NCI-H1436 treated with DMSO at 0.1 percent for 48 hours (cell line): ENCODE measurements at regions not wholly inside any gene's neighbourhood (a gene's known extent, or its start where the extent isn't known, plus 50 kb on each side); places are given as distances from the start of the nearest gene placed in this dataset.

Experiments used
- DNase-seq: peaks from one replicate; lab custom pipeline; 2025; lab: John Stamatoyannopoulos, UW

DNA sequence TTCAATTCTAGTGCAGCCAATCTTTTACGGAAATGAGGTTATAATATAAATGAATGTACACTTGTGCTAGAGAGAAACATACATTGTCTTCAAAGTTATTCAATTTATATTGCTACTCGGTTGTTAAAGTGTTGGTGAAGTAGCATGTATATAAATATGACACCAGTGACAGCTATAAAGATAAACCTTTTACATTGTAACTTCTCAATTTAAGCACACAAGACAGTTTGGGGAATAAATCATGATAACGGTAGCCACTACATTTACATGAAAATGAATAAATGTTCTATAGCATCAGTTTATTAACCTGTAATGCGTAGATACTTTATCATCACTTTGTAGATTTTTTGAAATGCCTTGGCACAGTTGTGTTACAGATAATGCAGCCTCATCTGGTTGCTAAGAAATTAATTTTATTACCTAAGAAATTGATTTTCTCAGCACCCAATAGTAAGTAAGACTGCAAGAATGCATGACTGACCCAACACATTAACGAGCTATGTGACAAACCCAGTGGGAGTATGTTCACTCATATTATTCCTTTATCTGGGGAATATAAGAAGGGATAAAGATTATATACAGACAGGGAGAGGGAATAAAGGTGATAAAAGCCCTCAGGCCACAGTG, 283.9 kb upstream of the NPVF start:
- DNase-seq = no peak

DNA sequence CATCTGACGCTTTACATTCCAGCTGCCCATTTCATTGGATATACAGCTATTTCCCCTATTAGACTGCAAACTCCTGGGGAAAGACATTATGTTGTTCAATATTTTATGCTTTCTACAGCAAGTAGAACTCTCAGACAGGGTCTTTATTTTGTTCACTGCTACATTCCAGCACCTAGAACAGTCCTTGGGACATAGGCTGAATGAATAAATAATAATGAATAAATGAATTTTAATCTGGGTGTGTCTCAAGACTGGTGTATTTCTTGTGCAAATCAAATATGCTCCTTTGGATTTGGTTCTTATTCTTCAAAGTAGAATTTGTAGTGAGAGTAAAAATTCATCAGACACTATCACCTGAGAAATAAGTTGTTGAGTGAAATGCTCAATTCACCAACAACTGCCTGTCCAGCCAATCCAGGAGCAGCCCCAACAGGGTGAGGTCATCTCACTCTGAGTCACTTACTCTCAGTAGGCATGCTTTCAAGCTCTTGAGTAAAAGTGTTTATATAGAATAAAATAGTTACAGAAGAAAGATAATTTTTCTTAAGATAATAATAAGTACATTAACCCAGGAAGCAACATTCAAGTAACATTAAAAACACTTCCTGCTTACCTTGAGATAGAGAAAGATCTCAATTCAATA, 287.5 kb upstream of the NPVF start:
- DNase-seq = no peak

DNA sequence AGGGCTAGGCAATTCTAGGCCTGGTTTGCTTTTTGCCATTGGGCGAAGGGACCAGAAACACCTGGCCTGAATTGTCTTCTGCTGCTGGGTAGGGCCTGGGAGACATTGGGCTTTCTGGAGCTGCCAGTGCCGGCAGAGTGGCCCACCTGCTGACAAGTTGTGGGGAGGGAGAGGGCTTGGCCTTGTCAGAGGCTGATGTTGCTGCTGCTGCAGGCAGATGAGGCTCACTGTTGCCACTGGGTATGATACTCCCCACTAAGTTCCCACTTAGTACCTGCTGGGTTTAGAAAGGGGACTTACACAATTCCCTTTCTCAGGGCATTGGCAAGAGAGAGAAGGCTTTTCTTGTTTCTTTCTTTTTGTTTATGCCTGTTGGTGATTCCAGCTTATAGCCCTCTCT, 289.6 kb upstream of the NPVF start:
- no peak for DNase-seq

DNA sequence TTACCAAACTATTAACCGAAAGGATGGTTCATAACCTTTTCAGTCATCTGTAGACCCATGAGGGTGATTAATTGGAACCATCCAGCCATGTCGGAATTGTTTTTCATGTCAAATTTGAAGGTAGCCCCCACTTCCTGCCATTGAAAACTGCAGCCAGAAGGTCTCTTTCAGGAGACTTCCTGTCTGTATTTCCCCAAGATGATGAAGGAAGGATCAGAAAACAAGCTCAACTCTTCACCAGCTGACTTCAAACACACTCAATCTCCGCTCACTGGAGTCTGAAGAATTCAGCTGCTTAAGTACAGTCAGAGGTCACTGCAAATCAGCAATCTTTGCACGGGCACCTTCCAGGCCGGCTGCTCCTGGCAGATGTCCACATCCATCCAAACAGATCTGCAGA, 291.7 kb upstream of the NPVF start:
- DNase-seq = no peak

DNA sequence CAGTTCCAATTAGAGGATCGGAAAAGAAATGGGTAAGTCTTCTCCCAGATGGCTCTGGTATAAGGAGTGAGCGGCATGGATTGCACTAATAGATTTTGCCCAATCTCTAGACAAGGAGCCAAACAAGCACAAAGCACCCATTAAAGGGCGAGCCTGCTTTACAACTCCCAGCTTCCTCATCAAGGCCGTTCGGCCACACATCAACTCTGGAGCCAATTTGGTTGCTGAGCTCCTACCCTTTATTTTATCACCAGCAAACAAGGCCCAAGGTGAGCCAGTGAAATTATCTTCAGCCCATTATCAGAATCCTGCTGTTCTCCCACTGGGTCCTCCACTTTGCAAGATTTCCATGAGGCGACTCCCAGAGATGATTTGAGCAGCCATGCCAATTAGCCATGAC, 292.2 kb upstream of the NPVF start:
- DNase-seq = no peak

DNA sequence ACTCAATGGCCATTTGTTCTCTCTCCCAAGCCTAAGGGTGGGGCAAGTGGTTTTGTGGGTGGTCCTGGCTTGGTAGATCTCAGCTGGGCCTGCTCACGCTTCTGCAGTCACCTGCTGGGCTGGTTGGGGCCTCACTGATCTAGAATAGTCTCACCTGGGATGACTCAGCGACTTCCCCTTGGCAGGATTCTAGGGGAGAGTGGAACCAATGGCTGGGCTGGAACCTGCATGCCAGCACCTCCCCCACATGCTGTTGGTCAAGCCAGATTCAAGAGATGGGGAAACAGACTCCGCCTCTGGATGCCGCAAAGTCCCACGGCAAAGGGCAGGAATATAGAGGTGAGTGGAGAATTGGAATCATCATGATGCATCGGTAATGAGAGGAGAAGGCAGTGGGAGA, 292.9 kb upstream of the NPVF start:
- DNase-seq = no peak

DNA sequence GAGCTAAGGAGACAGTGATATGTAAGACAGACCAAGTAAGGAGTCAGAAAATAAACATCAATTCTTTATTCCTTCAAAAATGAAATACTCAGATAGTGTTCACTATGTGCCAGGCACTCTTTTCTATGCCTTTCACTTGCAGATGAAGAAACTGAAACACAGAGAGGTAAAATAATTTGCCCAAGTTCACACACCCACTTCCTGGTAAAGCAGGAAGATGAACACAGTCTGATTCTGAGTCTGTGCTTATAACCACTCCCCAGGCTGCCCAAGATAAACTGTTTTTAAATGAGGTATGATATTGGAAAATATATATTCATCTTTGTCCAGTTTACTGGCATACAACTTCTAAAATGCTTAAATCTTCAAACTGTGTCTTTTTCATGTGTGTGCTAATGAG, 294.4 kb upstream of the NPVF start:
- no peak for DNase-seq

DNA sequence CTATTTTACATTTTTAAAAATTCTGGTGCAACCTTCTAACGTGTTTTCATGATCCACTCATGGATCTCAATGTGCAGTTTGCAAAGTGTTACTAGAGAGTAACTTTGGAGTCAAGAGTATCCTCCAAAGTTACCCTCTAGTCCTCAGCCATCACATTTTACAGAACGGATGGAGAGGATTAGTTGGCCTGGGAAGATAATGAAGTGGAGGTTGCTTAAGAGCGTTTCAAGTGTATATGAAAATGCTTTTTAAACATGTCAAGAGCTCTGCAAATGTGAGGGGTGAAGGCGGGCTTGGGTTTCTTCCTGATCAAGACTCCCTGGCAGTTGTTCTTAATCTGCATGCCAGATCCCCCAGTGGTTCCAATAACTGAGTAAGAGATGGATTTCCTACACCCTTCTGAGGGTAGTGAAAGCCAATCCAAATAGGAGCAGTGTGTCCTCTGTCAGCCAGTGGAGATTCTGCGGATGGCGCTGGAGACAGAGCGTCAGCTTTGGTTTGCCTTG, 299.4 kb upstream of the NPVF start:
- no peak for DNase-seq

DNA sequence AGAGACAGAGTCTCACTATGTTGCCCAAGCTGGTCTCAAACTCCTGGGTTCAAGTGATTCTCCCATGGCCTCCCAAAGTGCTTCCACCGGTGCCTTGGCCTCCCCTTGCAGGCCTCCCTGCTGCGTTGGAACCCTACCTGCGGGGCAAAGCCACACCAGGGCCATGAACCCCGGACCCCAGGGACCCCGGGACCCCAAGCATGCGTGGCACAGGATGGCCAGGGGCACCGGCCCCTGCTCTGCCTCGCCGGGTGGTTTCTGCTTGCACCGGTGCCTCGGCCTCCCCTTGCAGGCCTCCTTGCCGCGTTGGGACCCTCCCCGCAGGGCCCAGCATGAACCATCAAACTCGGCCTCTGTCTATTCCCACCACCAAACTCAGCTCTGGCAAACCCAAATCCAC, 301.0 kb upstream of the NPVF start:
- no peak for DNase-seq

DNA sequence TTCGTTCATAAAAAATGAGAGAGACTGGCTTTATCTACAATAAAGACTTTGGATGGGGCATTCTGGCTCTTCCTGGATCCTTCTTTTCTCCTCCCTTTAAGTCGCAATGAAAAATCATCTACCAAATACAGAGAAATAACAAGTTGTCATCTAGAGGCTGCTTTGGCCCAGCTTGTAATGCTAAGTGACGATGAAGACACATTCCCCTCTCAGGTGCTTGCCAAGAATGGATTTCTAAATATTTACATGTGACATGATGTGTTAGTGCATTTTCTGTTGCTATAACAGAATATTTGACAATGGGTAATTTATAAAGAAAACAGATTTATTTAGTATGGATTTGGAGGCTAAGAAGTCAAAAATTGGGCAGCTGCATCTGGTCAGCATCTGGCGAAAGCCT, 308.6 kb upstream of the NPVF start:
- DNase-seq = no peak

DNA sequence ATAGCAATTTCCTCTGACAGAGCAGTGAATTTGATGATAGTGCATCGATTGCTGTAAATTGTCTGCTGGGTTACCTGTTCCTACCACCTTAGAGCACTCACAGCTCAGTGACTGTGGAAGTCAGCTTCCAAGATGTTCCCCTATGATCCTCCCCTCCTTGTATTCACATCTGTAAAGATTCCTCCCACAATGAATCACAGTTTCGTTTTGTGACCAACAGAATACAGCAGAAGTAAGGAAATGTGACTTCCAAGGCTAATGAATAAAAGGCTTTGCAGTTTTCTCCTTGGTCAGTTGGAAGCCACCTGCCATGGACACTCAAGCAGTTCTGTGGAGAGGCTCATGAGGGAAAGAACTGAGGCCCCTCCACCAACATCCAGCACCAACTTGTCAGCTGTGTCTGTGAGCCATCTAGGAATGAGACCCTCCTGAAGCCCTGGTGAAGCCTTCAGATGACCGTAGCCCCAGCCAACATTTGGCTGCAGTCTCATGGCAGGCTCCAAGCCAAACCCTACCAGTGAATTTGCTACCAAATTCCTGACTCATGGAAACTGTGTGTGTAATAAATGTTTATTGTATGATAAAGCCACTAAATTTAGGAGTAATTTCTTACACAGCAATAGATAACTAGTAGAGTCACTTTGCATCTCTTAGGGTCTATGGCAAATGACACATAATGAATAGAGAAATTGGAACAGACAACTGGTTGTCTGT, 309.5 kb upstream of the NPVF start:
- DNase-seq = no peak

DNA sequence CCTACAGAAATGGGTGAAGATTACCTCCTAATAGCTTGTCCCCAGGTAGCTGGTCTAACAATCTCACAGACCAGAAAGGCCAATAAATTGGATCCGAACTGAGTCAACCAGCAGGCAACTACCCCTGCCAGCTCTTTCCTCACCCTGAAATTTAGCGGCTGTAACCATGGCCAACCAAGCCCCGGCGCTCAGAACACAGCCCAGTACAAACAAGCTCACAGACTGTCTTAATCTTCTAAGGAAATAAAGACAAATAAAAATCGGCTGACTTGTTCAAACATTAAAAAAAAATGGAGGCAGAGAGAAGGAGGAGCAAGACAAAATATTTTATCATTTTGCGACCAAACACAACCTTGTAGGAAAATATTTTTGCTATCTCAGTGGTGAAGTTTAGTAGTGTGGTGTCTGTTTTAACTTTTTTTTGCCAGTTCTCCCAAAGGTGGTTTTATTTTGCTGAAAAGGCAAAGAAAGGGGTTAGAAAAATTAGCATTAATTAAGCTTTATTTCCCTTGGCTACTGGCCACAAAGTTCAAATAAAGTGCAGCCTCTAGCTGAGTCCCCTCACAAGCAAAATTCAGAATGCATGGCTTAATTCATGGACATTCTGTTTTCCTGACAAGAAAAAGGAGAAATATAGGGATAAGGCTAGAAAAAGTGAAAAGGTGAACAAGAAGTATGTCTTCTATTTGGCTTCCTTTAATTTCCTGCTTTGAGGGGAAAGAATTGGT, 313.0 kb upstream of the NPVF start:
- DNase-seq = no peak

DNA sequence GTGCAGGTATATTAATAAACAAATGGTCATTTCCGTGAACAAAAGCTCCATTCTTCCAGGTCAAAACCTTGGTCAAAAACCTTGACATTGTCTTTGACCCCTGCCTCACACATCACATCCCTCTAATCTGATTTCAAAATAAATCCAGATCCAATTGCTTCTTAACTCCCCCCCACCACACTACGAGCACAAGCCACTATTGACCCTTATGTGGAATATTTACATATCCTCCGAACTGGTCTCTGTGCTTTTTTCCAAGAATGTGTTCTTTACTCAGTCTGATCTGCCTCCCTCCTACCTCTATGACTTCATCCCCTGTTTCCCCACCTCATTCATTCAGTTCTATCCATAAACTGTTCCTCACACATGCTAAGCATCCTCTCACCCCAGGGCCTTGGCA, 313.6 kb upstream of the NPVF start:
- no peak for DNase-seq

DNA sequence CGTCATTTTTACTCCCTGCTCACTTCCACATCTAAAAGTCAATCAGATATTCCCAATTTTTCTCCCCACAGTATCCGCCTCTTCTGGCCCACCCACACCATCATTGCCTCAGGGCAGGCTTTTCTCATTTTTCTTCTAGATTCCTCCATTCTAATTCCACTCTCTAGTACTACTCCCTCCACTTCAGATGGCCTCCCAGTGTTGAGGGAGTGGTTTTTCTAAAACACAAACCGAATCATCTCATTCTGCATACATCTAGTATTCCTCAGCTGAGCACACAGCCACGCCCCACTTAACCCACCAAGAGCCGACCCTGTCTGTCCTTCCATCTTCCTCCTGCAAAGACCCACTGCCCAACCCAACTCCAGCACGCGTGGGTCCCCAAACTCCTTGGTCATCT, 314.9 kb upstream of the NPVF start:
- DNase-seq = no peak

DNA sequence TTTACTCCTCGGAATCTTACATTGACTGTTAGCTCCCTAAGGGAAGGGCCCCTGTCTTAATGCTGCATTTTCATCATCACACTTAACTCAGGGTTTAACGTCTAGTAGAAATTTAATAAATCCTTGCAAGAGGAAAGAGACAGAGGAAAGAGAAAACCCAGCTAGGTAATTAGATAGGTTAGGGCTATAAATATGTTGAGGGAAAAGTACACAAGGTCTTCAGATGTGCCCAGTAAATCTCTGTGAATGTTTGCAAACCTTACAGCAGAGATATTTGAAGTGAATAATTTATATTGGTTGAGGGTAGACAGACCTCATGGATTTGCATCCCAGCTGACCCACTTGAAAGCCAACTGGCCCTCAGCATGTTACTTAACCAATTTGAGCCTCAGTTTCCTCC, 315.5 kb upstream of the NPVF start:
- no peak for DNase-seq

DNA sequence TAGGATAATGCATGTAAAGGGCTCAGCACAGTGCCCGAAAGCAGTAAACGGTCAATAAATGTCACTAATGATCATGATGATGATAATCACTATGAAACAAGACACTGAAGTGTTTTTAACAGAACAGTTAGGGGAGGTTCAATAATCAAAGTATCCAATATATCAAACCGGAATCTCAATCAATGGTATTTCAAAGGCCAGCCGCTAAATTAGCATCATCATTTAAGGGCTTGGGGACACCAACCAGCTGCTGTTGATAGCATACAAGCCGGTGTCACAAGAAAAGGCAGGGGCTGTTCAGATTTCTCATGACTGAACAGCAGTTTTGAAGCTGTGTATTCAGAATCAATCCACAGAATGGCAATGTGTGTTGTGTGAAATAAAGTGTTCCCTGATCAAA, 316.0 kb upstream of the NPVF start:
- no peak for DNase-seq

DNA sequence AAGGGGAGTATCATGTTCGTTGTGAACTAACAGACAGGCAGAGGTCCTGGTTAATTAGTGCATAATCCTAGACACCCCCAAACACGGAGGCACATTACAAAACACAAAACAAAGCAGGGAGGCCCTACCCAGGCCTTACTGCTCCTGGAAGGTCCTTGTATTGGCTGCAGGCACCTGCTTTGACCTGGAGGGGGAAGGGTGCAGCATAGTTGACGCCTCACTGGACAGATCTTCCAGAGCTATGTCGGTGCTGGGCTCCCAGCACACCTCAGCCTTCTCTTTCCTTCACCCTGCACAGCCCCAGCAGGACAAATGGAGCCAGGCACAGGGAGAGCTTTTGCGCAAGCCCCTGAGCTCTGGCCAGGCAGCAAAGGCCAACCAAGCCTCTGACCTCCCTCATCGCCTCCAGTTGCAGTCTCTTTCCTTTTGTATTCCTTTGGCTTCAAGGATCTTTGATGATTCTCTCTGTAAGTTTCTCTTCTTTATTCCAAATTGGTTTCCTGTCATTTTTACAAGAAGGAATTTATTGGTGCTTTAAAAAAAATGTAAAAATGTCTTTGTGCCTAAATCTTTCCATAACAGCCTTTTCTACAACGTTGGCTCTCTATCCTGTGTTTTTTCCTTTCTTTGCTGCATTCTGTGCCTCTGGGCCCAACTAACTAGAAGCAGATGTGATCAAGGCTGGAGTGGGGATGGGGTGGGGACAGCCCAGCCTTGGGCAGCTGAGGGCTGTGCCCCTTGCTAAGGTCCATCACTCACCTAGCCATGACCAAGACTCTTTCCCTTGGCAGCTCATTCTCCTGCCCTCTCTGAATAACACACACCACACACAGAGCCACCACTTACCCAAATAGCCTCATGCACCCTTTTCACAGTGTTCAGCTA, 317.1 kb upstream of the NPVF start:
- no peak for DNase-seq

DNA sequence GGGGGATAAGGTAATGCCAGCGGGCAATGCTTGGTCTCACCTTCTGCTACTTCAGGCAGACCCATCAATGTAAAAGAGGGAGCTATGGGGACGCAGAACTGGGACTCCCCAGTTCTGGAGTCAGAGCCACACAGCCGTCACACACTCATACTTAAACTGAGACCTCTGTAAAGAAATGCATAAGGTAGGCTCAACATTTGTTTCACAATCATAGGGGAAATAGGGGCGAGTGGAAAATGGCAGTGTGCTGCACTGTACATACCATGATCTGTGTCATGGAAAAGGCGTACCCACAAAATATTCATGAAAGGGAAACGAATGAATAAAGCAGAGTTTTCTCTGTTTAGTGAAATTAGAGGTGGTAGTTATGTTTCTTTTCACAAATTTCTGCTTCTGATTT, 318.0 kb upstream of the NPVF start:
- no peak for DNase-seq

DNA sequence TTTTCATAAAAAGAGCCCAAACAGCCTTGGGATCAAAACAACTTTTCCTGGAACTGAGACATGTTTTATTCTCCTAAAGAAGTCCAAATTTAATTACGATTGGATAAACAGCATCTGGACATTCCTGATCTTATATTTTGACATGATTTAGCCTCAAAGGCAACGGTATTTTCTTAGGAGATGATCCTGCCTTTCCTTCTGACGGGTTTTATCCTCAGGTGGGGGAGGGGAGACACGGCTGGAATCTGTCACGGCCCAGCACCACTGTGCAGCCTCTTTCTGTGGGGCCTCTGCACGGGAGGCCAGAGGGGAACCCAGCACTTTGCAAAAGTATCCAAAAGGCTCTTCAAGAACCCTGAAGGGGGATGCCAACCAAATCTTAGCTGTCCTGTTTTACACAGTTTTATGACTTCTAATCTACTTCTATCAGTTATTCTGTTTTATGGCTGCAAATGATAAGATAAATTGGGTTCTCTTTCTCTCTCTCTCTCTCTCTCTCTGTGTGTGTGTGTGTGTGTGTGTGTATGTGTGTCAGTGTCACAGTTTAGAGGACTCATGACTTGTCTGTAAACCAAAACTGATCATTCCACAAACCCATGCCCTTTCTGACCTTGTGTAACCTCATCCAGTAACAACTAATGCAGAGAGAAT, 321.1 kb upstream of the NPVF start:
- DNase-seq = no peak

DNA sequence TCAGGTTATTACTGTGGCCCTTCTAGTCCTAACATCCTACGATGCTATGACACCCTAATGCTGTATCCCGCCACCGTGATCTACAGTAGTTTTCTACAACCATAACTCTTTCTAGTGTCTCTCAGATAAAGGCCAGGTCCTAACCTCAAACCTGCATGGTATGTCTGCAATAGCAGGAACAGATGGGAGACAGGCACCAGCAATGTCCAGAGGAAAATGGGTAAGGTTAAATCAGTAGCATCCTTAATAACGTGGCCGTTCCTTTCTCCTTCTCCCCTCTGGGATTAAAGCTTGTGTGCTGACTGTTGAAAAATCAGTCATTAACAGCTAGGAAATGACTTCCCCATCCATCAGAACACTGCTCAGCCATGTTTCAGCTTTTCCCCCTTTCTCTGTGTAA, 321.9 kb upstream of the NPVF start:
- DNase-seq = no peak

DNA sequence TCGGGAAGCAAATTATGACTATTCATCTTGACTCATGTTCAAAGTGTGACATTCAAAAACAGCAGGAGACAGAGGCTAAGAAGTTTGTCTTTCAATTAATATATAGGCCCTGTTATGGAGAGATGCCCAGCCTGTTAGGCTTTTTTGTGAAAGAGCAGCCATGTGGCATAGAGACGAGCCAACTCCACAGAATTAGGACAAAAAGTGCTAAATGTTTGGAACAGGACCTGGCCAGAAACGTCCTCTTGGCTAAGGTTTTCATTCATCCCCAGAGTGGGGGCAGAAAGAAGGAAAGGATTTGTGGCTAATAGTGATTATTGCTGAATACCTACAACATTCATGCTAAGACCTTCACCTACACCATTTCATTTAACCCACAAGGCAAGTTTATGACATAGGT, 324.7 kb upstream of the NPVF start:
- no peak for DNase-seq
